CD4-positive, alpha-beta memory T cell (primary cell): ENCODE measurements at regions not wholly inside any gene's neighbourhood (a gene's known extent, or its start where the extent isn't known, plus 50 kb on each side); places are given as distances from the start of the nearest gene placed in this dataset.

Source experiments
- CTCF ChIA-PET: fragments of 350-600 bp; sonication (Branson Sonifier 250); formaldehyde crosslinking; loops from one replicate; lab custom pipeline; 2021; ENCODE audit warnings: inconsistent platforms; ENCODE audit not compliant: partially characterized antibody; lab: Charles Lee
- POLR2A ChIA-PET: fragments of 350-600 bp; sonication (Branson Sonifier 250); formaldehyde crosslinking; loops from one replicate; lab custom pipeline; 2021; ENCODE audit not compliant: partially characterized antibody; lab: Charles Lee
- DNase-seq, 5 donors: peaks; one replicate each; pipeline versions ENCODE4 v3.0.0 to v3.0.0-alpha.2; 2020 to 2022; ENCODE audit warnings: mixed read lengths in 1 of 5
- H3K27ac ChIP-seq: one replicate; pipeline ENCODE4 v1.7.0; 2013; ENCODE audit warnings: low read depth, low read length
- H3K27me3 ChIP-seq: 2 replicates; pipeline ENCODE4 v1.7.0; 2013; ENCODE audit warnings: mild to moderate bottlenecking, low read length, moderate library complexity; ENCODE audit not compliant: insufficient read depth
- H3K36me3 ChIP-seq: 2 replicates; pipeline ENCODE4 v1.7.0; 2013; ENCODE audit warnings: mild to moderate bottlenecking, low read length, moderate library complexity; ENCODE audit not compliant: insufficient read depth
- H3K4me1 ChIP-seq: 2 replicates; pipeline ENCODE4 v1.7.0; 2013; ENCODE audit warnings: mild to moderate bottlenecking, low read length, moderate library complexity; ENCODE audit not compliant: insufficient read depth
- H3K4me3 ChIP-seq, 2 donors: one replicate each; pipeline ENCODE4 v1.7.0; 2013; ENCODE audit warnings: low read length in 2 of 2, mild to moderate bottlenecking in 1 of 2
- H3K9me3 ChIP-seq, 2 donors: one replicate each; pipeline ENCODE4 v1.7.0; 2013; ENCODE audit warnings: low read length in 2 of 2, control low read depth in 1 of 2; ENCODE audit not compliant: control insufficient read depth in 1 of 2
- H3K27ac Mint-ChIP-seq, 7 donors: one replicate each; pipeline ENCODE4 v1.8.0; 2020 to 2021; ENCODE audit warnings: mixed read lengths in 7 of 7, mild to moderate bottlenecking in 6 of 7, inconsistent platforms in 3 of 7, moderate library complexity in 3 of 7
- H3K27me3 Mint-ChIP-seq, 2 donors: one replicate each; pipeline ENCODE4 v1.8.0; 2020 to 2021; ENCODE audit warnings: mixed read lengths in 2 of 2
- H3K36me3 Mint-ChIP-seq, 2 donors: one replicate each; pipeline ENCODE4 v1.8.0; 2020 to 2021; ENCODE audit warnings: mixed read lengths in 2 of 2, inconsistent platforms in 1 of 2, mild to moderate bottlenecking in 1 of 2
- H3K4me1 Mint-ChIP-seq, 4 donors: one replicate each; pipeline ENCODE4 v1.8.0; 2020 to 2021; ENCODE audit warnings: mixed read lengths in 4 of 4, mild to moderate bottlenecking in 1 of 4
- H3K4me3 Mint-ChIP-seq, 8 donors: one replicate each; pipeline ENCODE4 v1.8.0; 2020 to 2021; ENCODE audit warnings: mixed read lengths in 8 of 8, mild to moderate bottlenecking in 7 of 8, moderate library complexity in 6 of 8, inconsistent platforms in 3 of 8
- H3K9me3 Mint-ChIP-seq, 8 donors: one replicate each; pipeline ENCODE4 v1.8.0; 2020 to 2021; ENCODE audit warnings: mixed read lengths in 8 of 8, mild to moderate bottlenecking in 5 of 8, inconsistent platforms in 3 of 8, moderate library complexity in 1 of 8
- intact Hi-C: fragments of 100-400 bp; cut with micrococcal nuclease; formaldehyde crosslinking; loops from one replicate; pipeline ENCODE4 v1.15.1; 2023

DNA sequence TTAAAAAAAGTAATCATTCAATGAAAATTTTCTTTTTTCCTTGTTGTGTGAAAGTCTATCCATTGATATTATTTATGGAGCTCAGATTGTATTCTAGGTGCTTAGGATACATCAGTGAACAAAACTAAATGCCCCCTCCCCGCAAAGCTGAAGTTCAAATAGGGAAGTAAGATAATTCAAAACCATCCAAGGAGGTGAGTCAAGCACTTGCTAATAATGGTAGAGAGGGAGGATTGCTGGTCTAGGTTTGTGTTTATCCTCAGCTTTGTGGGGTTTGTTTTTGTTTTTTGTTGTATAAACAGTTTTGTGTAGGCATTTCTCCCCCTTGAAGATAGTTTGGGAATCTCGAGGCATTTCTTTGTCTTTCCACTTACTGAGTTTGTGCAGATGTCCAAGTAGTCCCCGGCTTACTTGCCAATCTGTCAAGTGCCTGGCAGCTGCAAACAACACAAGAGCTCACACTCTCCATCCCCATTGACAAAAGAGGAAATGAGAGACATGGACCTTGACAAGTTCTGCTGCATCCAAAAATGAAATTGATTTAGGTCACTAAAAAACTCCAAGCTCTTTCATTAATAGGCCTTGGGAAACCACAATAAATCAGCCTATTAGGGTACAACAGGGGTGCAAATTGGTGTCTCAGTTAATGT, 575.8 kb upstream of the TBL1XR1 start:
- Histone ChIP-seq H3K27me3 (no peaks in the 10 kb centered on the region), H3K4me3 (no peak overlapping the region), H3K36me3 (no peaks in the 10 kb centered on the region), H3K9me3 (no peaks in the 10 kb centered on the region), H3K4me1 (peaks cover 7% of the 10 kb centered on the region), H3K27ac (no peak overlapping the region)
- Mint-ChIP-seq H3K27me3 (peaks cover 0 to 1% of the 10 kb centered on the region in 2 donors), H3K9me3 (peaks cover 0 to 16% (median 10%) of the 10 kb centered on the region in 8 donors), H3K27ac (peak overlapping the region in 1 of 7 donors; percentile 36), H3K4me3 (no peak overlapping the region), H3K4me1 (peaks cover 3 to 6% (median 5%) of the 10 kb centered on the region in 4 donors), H3K36me3 (peaks cover 0 to 6% of the 10 kb centered on the region in 2 donors)
- intact Hi-C loops, result no loop called here
- CTCF ChIA-PET, result interaction anchor here (1.0 to 1.7 kb wide), 2 partner anchors 12 to 722 kb away, joined by 4 read pairs; no protein-coding TSS in a partner anchor
- no peak for DNase-seq
- POLR2A ChIA-PET, result no interaction called here

DNA sequence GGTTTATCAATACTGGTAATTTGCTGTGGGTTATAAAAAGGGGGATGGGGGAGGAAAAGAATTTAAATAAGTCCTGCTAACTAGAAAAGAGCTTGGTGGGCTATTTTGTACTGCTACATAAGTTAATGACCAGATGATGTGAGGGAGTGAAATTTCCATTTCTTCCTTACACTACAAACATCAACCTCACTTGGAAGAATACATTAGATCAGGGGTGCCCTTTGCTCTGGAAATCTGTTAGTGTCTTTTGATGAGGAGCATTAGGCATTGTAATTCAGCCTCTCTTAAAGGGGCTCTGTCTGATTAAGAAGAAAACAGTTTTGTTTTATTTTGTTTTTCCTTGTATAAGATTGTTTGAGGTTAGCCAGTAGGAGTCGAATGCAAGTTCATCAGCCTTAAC, 576.4 kb upstream of the TBL1XR1 start:
- peaks cover 9 to 13% (median 12%) of the 10 kb centered on the region in 4 donors for H3K4me1 Mint-ChIP-seq

DNA sequence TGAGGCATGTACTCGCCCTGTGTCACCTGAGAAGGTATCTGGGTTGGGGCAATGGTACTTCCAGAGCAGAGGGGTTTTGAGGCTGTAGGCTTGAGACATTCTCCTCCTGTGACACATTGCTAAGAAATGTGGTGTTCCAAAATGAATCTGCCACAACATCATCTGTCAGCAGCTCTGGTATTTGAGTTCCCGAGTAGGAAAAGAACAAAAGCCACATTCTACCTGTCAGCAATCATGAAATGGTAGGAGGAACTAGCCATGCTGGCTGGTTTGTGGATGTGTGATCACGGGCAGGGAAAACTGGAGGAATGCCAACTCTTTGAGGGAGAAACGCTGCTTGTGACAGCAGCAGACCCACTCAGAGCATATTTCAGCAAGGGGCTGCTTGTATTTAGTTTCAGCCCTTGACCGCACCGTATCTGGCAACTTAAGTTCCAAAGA, 579.4 kb upstream of the TBL1XR1 start:
- ChIA-PET POLR2A (no interaction called here), CTCF (interaction anchor here (0.7 to 2.0 kb wide), 3 partner anchors 578 to 718 kb away, joined by 3 to 5 read pairs (median 4); no protein-coding TSS in a partner anchor)
- Mint-ChIP-seq H3K27me3 (no peaks in the 10 kb centered on the region), H3K4me1 (peaks cover 12 to 17% (median 15%) of the 10 kb centered on the region in 4 donors), H3K36me3 (no peaks in the 10 kb centered on the region), H3K4me3 (no peak overlapping the region), H3K27ac (no peak overlapping the region), H3K9me3 (no peaks in the 10 kb centered on the region)
- DNase-seq, result no peak
- H3K9me3 ChIP-seq, result no peaks in the 10 kb centered on the region
- intact Hi-C loops, result loop anchor here (1.0 kb wide), 3 partner anchors 416 to 904 kb away; no protein-coding TSS in a partner anchor
- H3K4me3 ChIP-seq, result no peak overlapping the region
- H3K36me3 ChIP-seq, result no peaks in the 10 kb centered on the region
- H3K27me3 ChIP-seq, result no peaks in the 10 kb centered on the region
- H3K27ac ChIP-seq, result no peak overlapping the region
- peaks cover 22% of the 10 kb centered on the region for H3K4me1 ChIP-seq

More for the DNA sequence above, 576.4 kb upstream of the TBL1XR1 start:
- H3K27ac ChIP-seq, result no peak overlapping the region
- peaks cover 13% of the 10 kb centered on the region for H3K4me1 ChIP-seq
- H3K4me3 ChIP-seq, result no peak overlapping the region
- Mint-ChIP-seq H3K27me3 (peaks cover 0 to 1% of the 10 kb centered on the region in 2 donors), H3K27ac (no peak overlapping the region), H3K9me3 (peaks cover 0 to 11% (median 8%) of the 10 kb centered on the region in 8 donors), H3K4me3 (no peak overlapping the region), H3K36me3 (peaks cover 0 to 6% of the 10 kb centered on the region in 2 donors)
- no peak for DNase-seq
- ChIA-PET CTCF (interaction anchor here (1.7 kb wide), 1 partner anchor 722 kb away, joined by 4 read pairs; no protein-coding TSS in a partner anchor), POLR2A (no interaction called here)
- no peaks in the 10 kb centered on the region for H3K9me3 ChIP-seq
- H3K27me3 ChIP-seq, result no peaks in the 10 kb centered on the region
- no peaks in the 10 kb centered on the region for H3K36me3 ChIP-seq
- intact Hi-C loops, result no loop called here

DNA sequence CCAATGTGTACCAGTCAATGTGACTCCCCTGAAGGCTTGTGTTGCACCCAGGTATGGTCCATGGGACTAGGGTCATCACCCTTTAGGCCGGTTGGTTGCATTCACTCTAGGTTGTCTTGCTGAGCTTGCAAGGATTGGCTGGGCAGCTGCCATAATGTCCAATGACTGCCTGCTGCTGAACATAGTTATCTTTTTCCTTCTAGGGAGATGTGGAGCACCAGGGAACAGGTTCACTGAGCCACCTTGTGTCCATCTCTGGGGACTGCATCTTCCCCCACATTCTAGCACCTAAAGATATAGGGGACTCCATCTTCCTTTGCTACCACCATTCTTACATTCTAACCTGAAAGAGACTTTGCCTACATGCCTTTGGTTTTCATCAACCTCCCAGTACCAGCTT, 580.4 kb upstream of the TBL1XR1 start:
- H3K27ac Mint-ChIP-seq, result peak overlapping the region in 3 of 7 donors; percentile 52 to 73 (median 55)
- H3K36me3 Mint-ChIP-seq, result no peaks in the 10 kb centered on the region
- H3K4me3 Mint-ChIP-seq, result peak overlapping the region in 2 of 8 donors; percentile 17 to 41
- intact Hi-C loops, result loop anchor here (1.0 kb wide), 3 partner anchors 417 to 905 kb away; no protein-coding TSS in a partner anchor
- H3K27me3 ChIP-seq, result no peaks in the 10 kb centered on the region
- H3K27me3 Mint-ChIP-seq, result no peaks in the 10 kb centered on the region
- peak; percentile 8 to 44 (median 26) for DNase-seq
- peaks cover 22% of the 10 kb centered on the region for H3K4me1 ChIP-seq
- H3K9me3 Mint-ChIP-seq, result no peaks in the 10 kb centered on the region
- H3K36me3 ChIP-seq, result no peaks in the 10 kb centered on the region
- CTCF ChIA-PET, result interaction anchor here (0.9 to 2.7 kb wide), 7 partner anchors 128 to 727 kb away, joined by 3 to 15 read pairs (median 5); no protein-coding TSS in a partner anchor
- no peak overlapping the region for H3K27ac ChIP-seq
- H3K9me3 ChIP-seq, result no peaks in the 10 kb centered on the region
- POLR2A ChIA-PET, result interaction anchor here (2.1 kb wide), 1 partner anchor 418 kb away, joined by 8 read pairs; no protein-coding TSS in a partner anchor
- H3K4me1 Mint-ChIP-seq, result peaks cover 12 to 17% (median 15%) of the 10 kb centered on the region in 4 donors
- H3K4me3 ChIP-seq, result no peak overlapping the region

DNA sequence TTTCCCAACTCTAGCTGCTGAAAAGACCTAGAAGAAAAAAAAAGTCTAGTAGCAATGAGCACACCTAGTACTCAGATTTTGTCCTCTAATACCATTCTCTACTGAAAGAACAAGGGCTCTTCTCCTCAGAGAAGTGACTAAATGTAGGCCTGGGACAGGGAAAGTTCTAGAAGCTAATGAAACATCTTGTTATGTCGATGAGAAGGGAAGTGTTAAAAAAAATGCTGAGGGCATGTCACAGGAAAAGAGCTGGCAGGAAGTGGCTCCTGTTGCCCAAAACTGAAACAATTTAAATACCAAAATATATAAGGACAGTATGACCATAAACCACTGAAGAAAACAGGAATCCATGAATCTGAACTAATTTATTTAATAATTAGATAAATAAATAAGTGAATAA, 581.4 kb upstream of the TBL1XR1 start:
- ChIA-PET POLR2A (interaction anchor here (0.8 to 2.1 kb wide), 3 partner anchors 241 to 580 kb away, joined by 3 to 8 read pairs (median 6); no protein-coding TSS in a partner anchor), CTCF (interaction anchor here (1.1 to 2.7 kb wide), 6 partner anchors 129 to 906 kb away, joined by 3 to 15 read pairs (median 5); no protein-coding TSS in a partner anchor)
- Histone ChIP-seq H3K4me3 (no peak overlapping the region), H3K4me1 (peaks cover 22% of the 10 kb centered on the region), H3K36me3 (no peaks in the 10 kb centered on the region), H3K9me3 (no peaks in the 10 kb centered on the region), H3K27me3 (no peaks in the 10 kb centered on the region), H3K27ac (no peak overlapping the region)
- H3K4me3 Mint-ChIP-seq, result peak overlapping the region in 7 of 8 donors; percentile 1 to 86 (median 45)
- peak in 3 of 5 donors; percentile 4 to 28 (median 6) for DNase-seq
- H3K27ac Mint-ChIP-seq, result peak overlapping the region; percentile 10 to 94 (median 30)
- no peaks in the 10 kb centered on the region for H3K27me3 Mint-ChIP-seq
- H3K36me3 Mint-ChIP-seq, result no peaks in the 10 kb centered on the region
- intact Hi-C loops, result no loop called here
- H3K4me1 Mint-ChIP-seq, result peaks cover 12 to 17% (median 15%) of the 10 kb centered on the region in 4 donors
- H3K9me3 Mint-ChIP-seq, result no peaks in the 10 kb centered on the region

DNA sequence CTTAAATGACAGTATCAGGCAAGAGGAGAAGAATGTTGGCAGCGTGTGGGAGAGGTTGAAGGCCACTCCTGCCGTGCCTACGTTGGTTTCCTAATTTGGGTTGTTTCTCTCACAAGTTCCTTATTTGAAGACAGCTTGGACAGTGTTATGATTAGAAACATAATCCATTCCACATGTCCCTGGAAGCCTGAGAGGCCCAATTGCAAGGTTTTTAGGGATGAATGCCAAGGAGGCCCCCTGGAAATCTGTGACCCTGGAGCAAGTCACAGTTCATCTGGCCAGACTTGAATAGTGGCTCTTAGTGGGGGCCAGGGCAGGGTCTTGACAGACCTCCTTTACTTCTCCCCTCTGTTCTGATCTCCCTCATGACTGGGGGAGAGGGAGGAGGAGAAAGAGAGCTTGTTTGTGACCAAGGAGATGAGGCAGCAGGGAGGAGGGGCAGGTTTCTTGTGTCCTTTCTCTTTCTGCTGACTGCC, 584.4 kb upstream of the TBL1XR1 start:
- no peak overlapping the region for H3K27ac Mint-ChIP-seq
- CTCF ChIA-PET, result no interaction called here

DNA sequence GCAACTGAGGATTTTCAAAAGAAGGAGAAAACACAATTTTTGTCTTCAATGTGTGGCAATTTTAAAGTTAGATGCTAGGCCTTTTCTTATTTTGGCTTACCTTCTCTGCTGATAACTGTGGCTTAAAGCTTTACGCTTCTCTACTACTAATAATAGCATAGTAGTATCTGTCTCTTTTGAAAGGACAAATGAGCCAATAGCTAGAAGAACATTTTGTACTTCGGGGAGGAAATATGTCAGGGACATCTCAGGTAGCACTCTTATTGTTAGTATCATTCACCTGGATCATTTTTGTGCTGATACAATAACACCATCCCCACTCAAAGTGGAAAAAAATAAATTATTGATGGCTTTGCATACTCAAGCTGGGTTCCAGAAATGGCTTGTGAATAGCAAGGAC, 586.1 kb upstream of the TBL1XR1 start:
- Histone ChIP-seq H3K27me3 (no peaks in the 10 kb centered on the region), H3K4me1 (peaks cover 12% of the 10 kb centered on the region), H3K9me3 (no peaks in the 10 kb centered on the region), H3K36me3 (no peaks in the 10 kb centered on the region), H3K27ac (no peak overlapping the region), H3K4me3 (no peak overlapping the region)
- POLR2A ChIA-PET, result no interaction called here
- no peaks in the 10 kb centered on the region for H3K9me3 Mint-ChIP-seq
- H3K36me3 Mint-ChIP-seq, result no peaks in the 10 kb centered on the region
- H3K27ac Mint-ChIP-seq, result no peak overlapping the region
- intact Hi-C loops, result no loop called here
- H3K27me3 Mint-ChIP-seq, result no peaks in the 10 kb centered on the region
- CTCF ChIA-PET, result interaction anchor here (0.5 kb wide), 1 partner anchor 350 kb away, joined by 3 read pairs; no protein-coding TSS in a partner anchor
- H3K4me3 Mint-ChIP-seq, result no peak overlapping the region
- H3K4me1 Mint-ChIP-seq, result peaks cover 15 to 17% (median 15%) of the 10 kb centered on the region in 4 donors
- DNase-seq, result no peak

More for the DNA sequence above, 584.4 kb upstream of the TBL1XR1 start:
- Histone ChIP-seq H3K4me3 (no peak overlapping the region), H3K9me3 (no peaks in the 10 kb centered on the region), H3K36me3 (no peaks in the 10 kb centered on the region), H3K4me1 (peaks cover 22% of the 10 kb centered on the region), H3K27me3 (no peaks in the 10 kb centered on the region), H3K27ac (no peak overlapping the region)
- no peaks in the 10 kb centered on the region for H3K36me3 Mint-ChIP-seq
- intact Hi-C loops, result no loop called here
- no peaks in the 10 kb centered on the region for H3K27me3 Mint-ChIP-seq
- peaks cover 17 to 24% (median 21%) of the 10 kb centered on the region in 4 donors for H3K4me1 Mint-ChIP-seq
- POLR2A ChIA-PET, result no interaction called here
- no peaks in the 10 kb centered on the region for H3K9me3 Mint-ChIP-seq
- DNase-seq, result no peak
- H3K4me3 Mint-ChIP-seq, result no peak overlapping the region
